SK-N-SH (cell line): ENCODE measurements at regions not wholly inside any gene's neighbourhood (a gene's known extent, or its start where the extent isn't known, plus 50 kb on each side); places are given as distances from the start of the nearest gene placed in this dataset.

Experiments used
- CTCF ChIA-PET: fragments of 300-600, 350-600 bp; formaldehyde crosslinking; extraction: SDS; loops from one replicate; lab custom pipeline; 2021; lab: Yijun Ruan, JAX
- POLR2A ChIA-PET: fragments of 350-600 bp; sonication (Branson Sonifier 250); formaldehyde crosslinking; extraction: SDS; loops from one replicate; lab custom pipeline; 2020; ENCODE audit warnings: antibody characterized with exemption, inconsistent platforms; lab: Yijun Ruan, JAX
- DNase-seq: peaks from one replicate; pipeline ENCODE4 v3.0.0; 2012
- H2AFZ ChIP-seq: fragments of 200-600 bp; sonication (generic); 2 replicates; pipeline ENCODE4 v1.8.1; 2016; ENCODE audit warnings: antibody characterized with exemption, mild to moderate bottlenecking, low read depth
- H3F3A ChIP-seq: fragments of 200-600 bp; sonication (generic); replicated peaks from 2 replicates; pipeline ENCODE3; 2016; ENCODE audit warnings: antibody characterized with exemption, mild to moderate bottlenecking; ENCODE audit not compliant: insufficient read depth
- H3K27ac ChIP-seq, 2 experiments: fragments of 200-500 bp in 1 of 2; fragments of 200-600 bp in 1 of 2; sonication (Bioruptor generic) in 1 of 2; sonication (generic), shearing (Covaris generic) in 1 of 2; 2 replicates each; pipeline versions ENCODE4 v1.5.1 to v1.6.1; 2014 to 2016; ENCODE audit warnings: low read depth in 2 of 2, inconsistent platforms in 1 of 2, low read length in 1 of 2, mild to moderate bottlenecking in 1 of 2, mixed read lengths in 1 of 2
- H3K27me3 ChIP-seq: fragments of 200-600 bp; sonication (generic), shearing (Covaris generic); 2 replicates; pipeline ENCODE4 v1.6.1; 2016; ENCODE audit warnings: mixed run types; ENCODE audit not compliant: insufficient read depth
- H3K36me3 ChIP-seq, 2 experiments: fragments of 200-500 bp in 1 of 2; fragments of 200-600 bp in 1 of 2; sonication (Bioruptor generic) in 1 of 2; sonication (generic) in 1 of 2; replicated peaks in 1 of 2; 2 replicates each; pipeline versions ENCODE3 to v1.5.1; 2014 to 2016; ENCODE audit warnings: low read length in 1 of 2, mild to moderate bottlenecking in 1 of 2; ENCODE audit not compliant: insufficient read depth in 2 of 2, control insufficient read depth in 1 of 2
- H3K4me1 ChIP-seq, 2 experiments: fragments of 200-500 bp in 1 of 2; fragments of 200-600 bp in 1 of 2; sonication (Bioruptor generic) in 1 of 2; sonication (generic), shearing (Covaris generic) in 1 of 2; 2 replicates each; pipeline versions ENCODE4 v1.5.1 to v1.6.1; 2014 to 2016; ENCODE audit warnings: low read depth in 1 of 2, low read length in 1 of 2, mixed run types in 1 of 2; ENCODE audit not compliant: insufficient read depth in 2 of 2, control insufficient read depth in 1 of 2
- H3K4me2 ChIP-seq: fragments of 200-600 bp; sonication (generic), shearing (Covaris generic); 2 replicates; pipeline ENCODE4 v1.6.1; 2017; ENCODE audit warnings: mixed run types
- H3K4me3 ChIP-seq, 2 experiments: fragments of 200-500 bp in 1 of 2; fragments of 200-600 bp in 1 of 2; sonication (Bioruptor generic) in 1 of 2; sonication (generic), shearing (Covaris generic) in 1 of 2; 2 replicates each; pipeline versions ENCODE4 v1.5.1 to v1.8.1; 2014 to 2016; ENCODE audit warnings: low read depth in 2 of 2, inconsistent platforms in 1 of 2, low read length in 1 of 2, mild to moderate bottlenecking in 1 of 2, mixed read lengths in 1 of 2, moderate library complexity in 1 of 2
- H3K79me2 ChIP-seq: fragments of 200-600 bp; sonication (generic); 2 replicates; pipeline ENCODE4 v1.8.1; 2017; ENCODE audit warnings: mild to moderate bottlenecking; ENCODE audit not compliant: insufficient read depth
- H3K9ac ChIP-seq: fragments of 200-600 bp; sonication (generic); 2 replicates; pipeline ENCODE4 v1.6.1; 2017; ENCODE audit warnings: mixed run types
- H3K9me2 ChIP-seq: fragments of 200-600 bp; sonication (generic); 2 replicates; pipeline ENCODE4 v1.6.1; 2017; ENCODE audit warnings: mixed run types
- H3K9me3 ChIP-seq: fragments of 200-600 bp; sonication (generic); 2 replicates; pipeline ENCODE4 v1.6.1; 2017; ENCODE audit warnings: mixed run types, mild to moderate bottlenecking, moderate library complexity
- H4K20me1 ChIP-seq: fragments of 200-600 bp; sonication (generic); 2 replicates; pipeline ENCODE4 v1.6.1; 2017; ENCODE audit warnings: mild to moderate bottlenecking, mixed run types; ENCODE audit not compliant: insufficient read depth
- FOSL2 ChIP-seq: IDR thresholded peaks from 2 replicates; pipeline ENCODE4 v1.4.0; 2012; ENCODE audit warnings: low read depth, mild to moderate bottlenecking, moderate library complexity, borderline replicate concordance
- FOXJ3 ChIP-seq: sonication (generic); formaldehyde crosslinking; IDR thresholded peaks from 2 replicates; pipeline ENCODE4 v1.5.1; 2020; ENCODE audit warnings: mild to moderate bottlenecking, missing genetic modification reagents
- GATA2 ChIP-seq: sonication (generic); formaldehyde crosslinking; IDR thresholded peaks from 2 replicates; pipeline ENCODE4 v1.5.0; 2020; ENCODE audit warnings: mild to moderate bottlenecking, missing genetic modification reagents
- JUND ChIP-seq: IDR thresholded peaks from 2 replicates; pipeline ENCODE4 v1.4.0; 2012
- MEF2A ChIP-seq: IDR thresholded peaks from 2 replicates; pipeline ENCODE4 v1.4.0; 2012; ENCODE audit warnings: low read depth, borderline replicate concordance
- NFIC ChIP-seq: IDR thresholded peaks from 2 replicates; pipeline ENCODE4 v1.4.0; 2012; ENCODE audit warnings: borderline replicate concordance
- NRF1 ChIP-seq: IDR thresholded peaks from 2 replicates; pipeline ENCODE4 v1.6.1; 2012; ENCODE audit warnings: low read depth, mild to moderate bottlenecking, low read length
- RAD21 ChIP-seq: IDR thresholded peaks from 2 replicates; pipeline ENCODE4 v1.6.1; 2012; ENCODE audit warnings: mild to moderate bottlenecking, low read length
- RFX5 ChIP-seq: IDR thresholded peaks from 2 replicates; pipeline ENCODE4 v1.6.1; 2012; ENCODE audit warnings: mild to moderate bottlenecking, improper control_type of control experiment, low read length
- SIN3A ChIP-seq: IDR thresholded peaks from 2 replicates; pipeline ENCODE4 v1.6.1; 2012; ENCODE audit warnings: low read depth, mild to moderate bottlenecking, low read length, moderate library complexity, borderline replicate concordance
- SMC3 ChIP-seq: IDR thresholded peaks from 2 replicates; pipeline ENCODE4 v1.6.1; 2012; ENCODE audit warnings: low read depth, low read length, improper control_type of control experiment
- TAF1 ChIP-seq: IDR thresholded peaks from 2 replicates; pipeline ENCODE4 v1.6.1; 2012; ENCODE audit warnings: low read depth, mild to moderate bottlenecking, low read length, moderate library complexity, borderline replicate concordance
- TCF12 ChIP-seq: IDR thresholded peaks from 2 replicates; pipeline ENCODE4 v1.4.0; 2012
- TEAD4 ChIP-seq: IDR thresholded peaks from 2 replicates; pipeline ENCODE4 v1.4.0; 2012; ENCODE audit warnings: mild to moderate bottlenecking, borderline replicate concordance; ENCODE audit not compliant: insufficient read depth
- WGBS: methylation state at CpG from one replicate; pipeline ENCODE4 v1.1.6; 2017; ENCODE audit warnings: low lambda C conversion rate; 5-methylcytosine and 5-hydroxymethylcytosine counted together
- TF ChIP-seq, protein P1 (sequence below): IDR thresholded peaks from 2 replicates; pipeline ENCODE4 v1.6.1; 2012; ENCODE audit warnings: mild to moderate bottlenecking, low read depth, low read length, moderate library complexity
- TF ChIP-seq, protein P2 (sequence below): IDR thresholded peaks from 2 replicates; pipeline ENCODE4 v1.4.0; 2012; ENCODE audit warnings: low read depth
- TF ChIP-seq, protein P3 (sequence below): IDR thresholded peaks from 2 replicates; pipeline ENCODE4 v1.4.0; 2012; ENCODE audit warnings: low read depth, borderline replicate concordance

DNA sequence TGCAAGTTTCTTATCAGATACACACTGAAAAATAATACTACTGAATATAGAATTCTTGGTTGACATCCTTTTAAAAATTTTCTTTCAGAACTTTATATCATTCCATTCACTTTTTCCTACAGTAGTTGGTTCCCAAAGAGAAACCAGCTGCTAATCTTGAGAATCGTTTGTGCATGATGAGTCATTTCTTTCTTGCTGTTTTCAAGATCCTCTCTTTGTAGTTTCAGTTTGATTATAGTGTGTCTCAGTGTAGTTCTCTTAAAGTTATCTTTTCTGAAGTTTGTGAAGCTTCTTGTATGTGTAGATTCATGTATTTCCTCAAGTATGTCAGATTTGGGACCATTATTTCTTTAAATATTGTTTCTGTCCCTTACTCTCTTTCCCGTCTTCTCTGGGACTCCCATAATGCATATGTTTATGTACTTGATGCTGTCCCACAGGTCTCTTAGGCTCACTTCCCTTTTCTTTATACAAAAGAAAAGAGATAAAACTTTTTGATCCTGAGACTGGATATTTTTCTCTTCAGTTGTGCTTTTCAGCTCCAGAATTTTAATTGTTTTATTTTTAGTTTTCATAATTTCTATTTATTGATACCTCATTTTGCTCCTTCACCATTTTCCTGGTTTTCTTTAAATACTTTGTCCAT is 801.0 kb downstream of the TDRD15 start (continued):
- TF ChIP-seq FOSL2 (no peak), NFIC (no peak), JUND (no peak), MEF2A (no peak), TCF12 (no peak), TAF1 (no peak), SIN3A (no peak)
- TF ChIP-seq, protein P1, sequence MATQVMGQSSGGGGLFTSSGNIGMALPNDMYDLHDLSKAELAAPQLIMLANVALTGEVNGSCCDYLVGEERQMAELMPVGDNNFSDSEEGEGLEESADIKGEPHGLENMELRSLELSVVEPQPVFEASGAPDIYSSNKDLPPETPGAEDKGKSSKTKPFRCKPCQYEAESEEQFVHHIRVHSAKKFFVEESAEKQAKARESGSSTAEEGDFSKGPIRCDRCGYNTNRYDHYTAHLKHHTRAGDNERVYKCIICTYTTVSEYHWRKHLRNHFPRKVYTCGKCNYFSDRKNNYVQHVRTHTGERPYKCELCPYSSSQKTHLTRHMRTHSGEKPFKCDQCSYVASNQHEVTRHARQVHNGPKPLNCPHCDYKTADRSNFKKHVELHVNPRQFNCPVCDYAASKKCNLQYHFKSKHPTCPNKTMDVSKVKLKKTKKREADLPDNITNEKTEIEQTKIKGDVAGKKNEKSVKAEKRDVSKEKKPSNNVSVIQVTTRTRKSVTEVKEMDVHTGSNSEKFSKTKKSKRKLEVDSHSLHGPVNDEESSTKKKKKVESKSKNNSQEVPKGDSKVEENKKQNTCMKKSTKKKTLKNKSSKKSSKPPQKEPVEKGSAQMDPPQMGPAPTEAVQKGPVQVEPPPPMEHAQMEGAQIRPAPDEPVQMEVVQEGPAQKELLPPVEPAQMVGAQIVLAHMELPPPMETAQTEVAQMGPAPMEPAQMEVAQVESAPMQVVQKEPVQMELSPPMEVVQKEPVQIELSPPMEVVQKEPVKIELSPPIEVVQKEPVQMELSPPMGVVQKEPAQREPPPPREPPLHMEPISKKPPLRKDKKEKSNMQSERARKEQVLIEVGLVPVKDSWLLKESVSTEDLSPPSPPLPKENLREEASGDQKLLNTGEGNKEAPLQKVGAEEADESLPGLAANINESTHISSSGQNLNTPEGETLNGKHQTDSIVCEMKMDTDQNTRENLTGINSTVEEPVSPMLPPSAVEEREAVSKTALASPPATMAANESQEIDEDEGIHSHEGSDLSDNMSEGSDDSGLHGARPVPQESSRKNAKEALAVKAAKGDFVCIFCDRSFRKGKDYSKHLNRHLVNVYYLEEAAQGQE, result no peak
- TF ChIP-seq, protein P2, sequence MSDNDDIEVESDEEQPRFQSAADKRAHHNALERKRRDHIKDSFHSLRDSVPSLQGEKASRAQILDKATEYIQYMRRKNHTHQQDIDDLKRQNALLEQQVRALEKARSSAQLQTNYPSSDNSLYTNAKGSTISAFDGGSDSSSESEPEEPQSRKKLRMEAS, result no peak
- TF ChIP-seq, all 33 proteins: peak for 0

DNA sequence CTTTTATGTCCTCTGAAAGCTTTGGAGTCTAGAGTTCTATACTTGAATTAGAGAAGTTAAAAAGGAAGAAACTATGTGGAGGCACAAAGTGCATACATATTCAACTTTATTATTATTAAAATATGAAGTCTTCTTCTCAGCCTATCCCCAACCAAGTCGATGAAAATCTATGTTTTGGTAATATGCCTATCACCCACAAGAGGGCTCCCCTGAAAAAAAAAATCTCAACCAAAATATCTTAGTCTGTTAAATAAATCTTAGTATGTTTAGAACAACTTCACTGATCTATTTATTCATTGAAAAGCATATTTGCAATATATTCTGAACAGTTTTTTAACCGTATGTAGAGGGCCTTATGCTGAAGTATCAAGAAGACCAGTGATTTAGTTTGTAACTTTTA is 804.5 kb downstream of the TDRD15 start:
- H3K4me3 ChIP-seq, result no peak overlapping the region
- 20% methylated on average over 2 of the region's 2 CpGs for WGBS
- no peaks in the 10 kb centered on the region for H3K79me2 ChIP-seq
- no peak for DNase-seq
- no peak for TF ChIP-seq JUND
- TF ChIP-seq SMC3, result 0 out of 2 replicates have a peak, but pooled peaks have one; percentile 2
- TF ChIP-seq RAD21, result peak; percentile 56
- H3K9ac ChIP-seq, result no peak overlapping the region
- no peaks in the 10 kb centered on the region for H4K20me1 ChIP-seq
- H3F3A ChIP-seq, result no peaks in the 10 kb centered on the region
- H3K9me3 ChIP-seq, result peaks cover 5% of the 10 kb centered on the region; the same call in 1 of the 2 replicates
- peaks cover 0 to 5% of the 10 kb centered on the region in 2 experiments; a peak in 1 of 4 replicates for H3K4me1 ChIP-seq
- no peak overlapping the region for H3K27ac ChIP-seq
- H3K27me3 ChIP-seq, result no peaks in the 10 kb centered on the region
- CTCF ChIA-PET, result interaction anchor here (0.7 kb wide), 1 partner anchor 138 kb away, joined by 3 read pairs; no protein-coding TSS in a partner anchor
- H3K4me2 ChIP-seq, result no peak overlapping the region
- no peaks in the 10 kb centered on the region for H3K36me3 ChIP-seq
- no peaks in the 10 kb centered on the region for H3K9me2 ChIP-seq
- no peak overlapping the region for H2AFZ ChIP-seq
- POLR2A ChIA-PET, result no interaction called here

DNA sequence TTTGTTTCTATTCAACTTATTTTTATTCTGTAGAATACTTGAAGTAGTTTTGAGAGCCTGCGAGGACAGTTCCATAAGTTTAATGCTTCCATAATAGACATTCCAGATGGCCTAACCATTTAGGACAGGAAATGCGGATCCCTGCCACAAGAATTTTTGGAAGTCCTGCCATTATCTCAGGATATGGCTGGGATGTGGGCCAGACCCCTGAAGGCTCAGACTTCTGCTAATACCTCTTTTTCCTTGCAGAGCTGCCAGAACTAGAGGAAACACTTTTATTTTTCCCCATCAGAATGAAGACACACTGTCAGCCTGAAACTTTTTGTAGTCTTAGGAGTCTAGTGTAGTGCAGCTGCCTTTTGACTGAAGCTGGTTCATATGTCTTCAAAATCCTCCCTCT is 806.5 kb downstream of the TDRD15 start:
- no peak overlapping the region for H2AFZ ChIP-seq
- no peak for DNase-seq
- CTCF ChIA-PET, result interaction anchor here (0.9 kb wide), 1 partner anchor 42 kb away, joined by 3 read pairs; no protein-coding TSS in a partner anchor
- no peak overlapping the region for H3K9ac ChIP-seq
- H3F3A ChIP-seq, result no peaks in the 10 kb centered on the region
- no peaks in the 10 kb centered on the region for H3K27me3 ChIP-seq
- H3K4me3 ChIP-seq, result no peak overlapping the region
- peaks cover 0 to 5% of the 10 kb centered on the region in 2 experiments; a peak in 1 of 4 replicates for H3K4me1 ChIP-seq
- no peaks in the 10 kb centered on the region for H3K79me2 ChIP-seq
- H3K9me2 ChIP-seq, result no peaks in the 10 kb centered on the region
- no peak overlapping the region for H3K4me2 ChIP-seq
- 25% methylated on average over 2 of the region's 2 CpGs for WGBS
- H3K27ac ChIP-seq, result no peak overlapping the region
- no peaks in the 10 kb centered on the region for H4K20me1 ChIP-seq
- POLR2A ChIA-PET, result no interaction called here
- TF ChIP-seq GATA2 (no peak), FOXJ3 (CRISPR knock-in tag) (no peak), RFX5 (no peak), NRF1 (no peak), TEAD4 (no peak)
- TF ChIP-seq, protein P3, sequence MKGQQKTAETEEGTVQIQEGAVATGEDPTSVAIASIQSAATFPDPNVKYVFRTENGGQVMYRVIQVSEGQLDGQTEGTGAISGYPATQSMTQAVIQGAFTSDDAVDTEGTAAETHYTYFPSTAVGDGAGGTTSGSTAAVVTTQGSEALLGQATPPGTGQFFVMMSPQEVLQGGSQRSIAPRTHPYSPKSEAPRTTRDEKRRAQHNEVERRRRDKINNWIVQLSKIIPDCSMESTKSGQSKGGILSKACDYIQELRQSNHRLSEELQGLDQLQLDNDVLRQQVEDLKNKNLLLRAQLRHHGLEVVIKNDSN, result no peak
- H3K9me3 ChIP-seq, result peaks cover 5% of the 10 kb centered on the region; the same call in 1 of the 2 replicates
- no peaks in the 10 kb centered on the region for H3K36me3 ChIP-seq
